H9 (cell line): ENCODE measurements at regions not wholly inside any gene's neighbourhood (a gene's known extent, or its start where the extent isn't known, plus 50 kb on each side); places are given as distances from the start of the nearest gene placed in this dataset.

Source experiments
- DNase-seq: peaks from one replicate; pipeline ENCODE4 v3.0.0-alpha.2; 2017
- H2AFZ ChIP-seq: one replicate; pipeline ENCODE4 v1.6.1; 2013; ENCODE audit warnings: mild to moderate bottlenecking, low read length, control low read depth, moderate library complexity
- H2AK5ac ChIP-seq: 2 replicates; pipeline ENCODE4 v1.6.1; 2013; ENCODE audit warnings: low read length, control low read depth, mixed read lengths; ENCODE audit not compliant: insufficient read length
- H2BK120ac ChIP-seq: one replicate; pipeline ENCODE4 v1.6.1; 2013; ENCODE audit warnings: low read depth, mild to moderate bottlenecking, low read length, control low read depth, inconsistent platforms; ENCODE audit not compliant: poor library complexity, severe bottlenecking
- H2BK12ac ChIP-seq: 2 replicates; pipeline ENCODE4 v1.6.1; 2013; ENCODE audit warnings: low read length, control low read depth, mixed read lengths, low read depth; ENCODE audit not compliant: insufficient read length
- H2BK15ac ChIP-seq: 2 replicates; pipeline ENCODE4 v1.6.1; 2013; ENCODE audit warnings: low read depth, low read length, control low read depth
- H2BK20ac ChIP-seq: one replicate; pipeline ENCODE4 v1.6.1; 2013; ENCODE audit warnings: low read depth, mild to moderate bottlenecking, low read length, control low read depth, inconsistent platforms; ENCODE audit not compliant: poor library complexity, severe bottlenecking
- H2BK5ac ChIP-seq: 2 replicates; pipeline ENCODE4 v1.6.1; 2013; ENCODE audit warnings: low read length, control low read depth, mixed read lengths; ENCODE audit not compliant: insufficient read length
- H3K14ac ChIP-seq: 2 replicates; pipeline ENCODE4 v1.6.1; 2013; ENCODE audit warnings: low read length, control low read depth; ENCODE audit not compliant: insufficient read depth
- H3K18ac ChIP-seq: 2 replicates; pipeline ENCODE4 v1.6.1; 2013; ENCODE audit warnings: low read depth, mild to moderate bottlenecking, mixed read lengths, low read length, control low read depth; ENCODE audit not compliant: insufficient read length
- H3K23ac ChIP-seq: 2 replicates; pipeline ENCODE4 v1.6.1; 2013; ENCODE audit warnings: low read length, control low read depth, mixed read lengths, low read depth; ENCODE audit not compliant: insufficient read length
- H3K23me2 ChIP-seq: 2 replicates; pipeline ENCODE4 v1.6.1; 2013; ENCODE audit warnings: low read depth, mild to moderate bottlenecking, mixed read lengths, low read length, control low read depth; ENCODE audit not compliant: insufficient read length, poor library complexity, severe bottlenecking
- H3K27ac ChIP-seq: 2 replicates; pipeline ENCODE4 v1.5.1; 2013; ENCODE audit warnings: low read length, control low read depth, mixed read lengths, low read depth; ENCODE audit not compliant: insufficient read length
- H3K27me3 ChIP-seq: 2 replicates; pipeline ENCODE4 v1.6.1; 2013; ENCODE audit warnings: low read length, control low read depth, inconsistent platforms; ENCODE audit not compliant: insufficient read depth
- H3K4ac ChIP-seq: 2 replicates; pipeline ENCODE4 v1.6.1; 2013; ENCODE audit warnings: low read depth, mild to moderate bottlenecking, control low read depth, inconsistent platforms, low read length, moderate library complexity
- H3K4me1 ChIP-seq: 2 replicates; pipeline ENCODE4 v1.6.1; 2013; ENCODE audit warnings: low read length, control low read depth, inconsistent platforms; ENCODE audit not compliant: insufficient read depth
- H3K4me2 ChIP-seq: 2 replicates; pipeline ENCODE4 v1.6.1; 2013; ENCODE audit warnings: low read length, control low read depth, mixed read lengths; ENCODE audit not compliant: insufficient read length, insufficient read depth
- H3K56ac ChIP-seq: 2 replicates; pipeline ENCODE4 v1.6.1; 2013; ENCODE audit warnings: low read depth, mild to moderate bottlenecking, mixed read lengths, low read length, control low read depth; ENCODE audit not compliant: insufficient read length
- H3K79me1 ChIP-seq: 2 replicates; pipeline ENCODE4 v1.6.1; 2013; ENCODE audit warnings: low read depth, mild to moderate bottlenecking, moderate library complexity, low read length, control low read depth, inconsistent platforms; ENCODE audit not compliant: insufficient read depth, poor library complexity, severe bottlenecking
- H3K79me2 ChIP-seq: 2 replicates; pipeline ENCODE4 v1.6.1; 2013; ENCODE audit warnings: low read length, control low read depth, inconsistent platforms; ENCODE audit not compliant: insufficient read depth
- H3K9ac ChIP-seq: 2 replicates; pipeline ENCODE4 v1.6.1; 2013; ENCODE audit warnings: low read length, control low read depth, mixed read lengths; ENCODE audit not compliant: insufficient read length; ENCODE audit errors: extremely low read depth
- H3K9me3 ChIP-seq: one replicate; pipeline ENCODE4 v1.6.1; 2013; ENCODE audit warnings: low read depth, low read length, inconsistent platforms; ENCODE audit not compliant: control insufficient read depth
- H3T11ph ChIP-seq: one replicate; pipeline ENCODE4 v1.6.1; 2013; ENCODE audit warnings: mild to moderate bottlenecking, low read length, control low read depth, inconsistent platforms
- H4K20me1 ChIP-seq: one replicate; pipeline ENCODE4 v1.6.1; 2013; ENCODE audit not compliant: control insufficient read depth, insufficient read length, insufficient read depth
- H4K5ac ChIP-seq: 2 replicates; pipeline ENCODE4 v1.6.1; 2013; ENCODE audit warnings: low read depth, mild to moderate bottlenecking, mixed read lengths, low read length, control low read depth; ENCODE audit not compliant: insufficient read length
- H4K8ac ChIP-seq: replicated peaks from 2 replicates; pipeline ENCODE4 v1.6.1; 2013; ENCODE audit warnings: low read length, control low read depth, mixed read lengths, low read depth; ENCODE audit not compliant: insufficient read length
- H4K91ac ChIP-seq: 2 replicates; pipeline ENCODE4 v1.6.1; 2013; ENCODE audit warnings: low read depth, mild to moderate bottlenecking, moderate library complexity, mixed read lengths, low read length, control low read depth; ENCODE audit not compliant: insufficient read length
- H3K27ac Mint-ChIP-seq, 3 experiments: 2 replicates in 2 of 3; 3 replicates in 1 of 3; pipeline ENCODE4 v1.8.0; 2020 to 2021; ENCODE audit warnings: mixed read lengths in 3 of 3, mild to moderate bottlenecking in 1 of 3, moderate library complexity in 1 of 3
- H3K27me3 Mint-ChIP-seq: 2 replicates; pipeline ENCODE4 v1.8.0; 2021; ENCODE audit warnings: low read depth, mild to moderate bottlenecking, moderate library complexity, mixed read lengths
- H3K36me3 Mint-ChIP-seq, 3 experiments: 2 replicates in 2 of 3; 3 replicates in 1 of 3; pipeline ENCODE4 v1.8.0; 2020 to 2021; ENCODE audit warnings: low read depth in 3 of 3, mixed read lengths in 3 of 3; ENCODE audit not compliant: insufficient read depth in 1 of 3
- H3K4me1 Mint-ChIP-seq, 2 experiments: 2 replicates each; pipeline ENCODE4 v1.8.0; 2020; ENCODE audit warnings: mixed read lengths in 2 of 2
- H3K4me3 Mint-ChIP-seq, 2 experiments: 2 replicates in 1 of 2; 3 replicates in 1 of 2; pipeline ENCODE4 v1.8.0; 2020 to 2021; ENCODE audit warnings: mild to moderate bottlenecking in 2 of 2, mixed read lengths in 2 of 2, moderate library complexity in 1 of 2
- H3K9me3 Mint-ChIP-seq, 2 experiments: 2 replicates in 1 of 2; 3 replicates in 1 of 2; pipeline ENCODE4 v1.8.0; 2020; ENCODE audit warnings: mild to moderate bottlenecking in 2 of 2, mixed read lengths in 2 of 2, moderate library complexity in 1 of 2
- WGBS: extraction: QIAGEN DNeasy Blood & Tissue Kit; methylation state at CpG from one replicate; pipeline ENCODE4 v1.1.7; 2013; ENCODE audit warnings: missing lambda C conversion rate, low lambda C conversion rate, mixed read lengths; ENCODE audit not compliant: insufficient read length; ENCODE audit errors: extremely low coverage; 5-methylcytosine and 5-hydroxymethylcytosine counted together
- TF ChIP-seq, protein P1 (sequence below): fragments of 200-600 bp; sonication (generic); conservative IDR thresholded peaks from 3 replicates; pipeline ENCODE4 v1.8.0; 2021; ENCODE audit warnings: antibody characterized with exemption, mild to moderate bottlenecking

DNA sequence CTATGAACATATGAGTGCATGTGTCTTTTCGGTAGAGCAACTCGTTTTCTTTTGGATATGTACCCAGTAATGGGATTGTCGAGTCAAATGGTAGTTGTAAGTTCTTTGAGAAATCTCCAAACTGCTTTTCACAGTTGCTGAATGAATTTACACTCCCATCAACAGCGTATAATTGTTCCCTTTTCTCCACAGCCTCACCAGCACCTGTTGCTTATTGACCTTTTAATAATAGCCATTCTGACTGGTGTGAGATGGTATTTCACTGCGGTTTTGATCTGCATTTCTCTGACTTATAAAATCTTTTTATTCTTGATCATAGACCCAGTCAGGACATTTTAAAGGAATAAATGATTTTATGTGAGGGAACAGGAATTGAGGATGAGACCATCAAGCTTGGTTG lies 165.0 kb upstream of the KCTD3 start:
- H2BK12ac ChIP-seq, result no peak overlapping the region
- no peak for DNase-seq
- no peaks in the 10 kb centered on the region for H3K9me3 ChIP-seq
- no peaks in the 10 kb centered on the region for H3K9me3 Mint-ChIP-seq
- no peaks in the 10 kb centered on the region for H4K20me1 ChIP-seq
- H2BK20ac ChIP-seq, result no peak overlapping the region
- TF ChIP-seq, protein P1, sequence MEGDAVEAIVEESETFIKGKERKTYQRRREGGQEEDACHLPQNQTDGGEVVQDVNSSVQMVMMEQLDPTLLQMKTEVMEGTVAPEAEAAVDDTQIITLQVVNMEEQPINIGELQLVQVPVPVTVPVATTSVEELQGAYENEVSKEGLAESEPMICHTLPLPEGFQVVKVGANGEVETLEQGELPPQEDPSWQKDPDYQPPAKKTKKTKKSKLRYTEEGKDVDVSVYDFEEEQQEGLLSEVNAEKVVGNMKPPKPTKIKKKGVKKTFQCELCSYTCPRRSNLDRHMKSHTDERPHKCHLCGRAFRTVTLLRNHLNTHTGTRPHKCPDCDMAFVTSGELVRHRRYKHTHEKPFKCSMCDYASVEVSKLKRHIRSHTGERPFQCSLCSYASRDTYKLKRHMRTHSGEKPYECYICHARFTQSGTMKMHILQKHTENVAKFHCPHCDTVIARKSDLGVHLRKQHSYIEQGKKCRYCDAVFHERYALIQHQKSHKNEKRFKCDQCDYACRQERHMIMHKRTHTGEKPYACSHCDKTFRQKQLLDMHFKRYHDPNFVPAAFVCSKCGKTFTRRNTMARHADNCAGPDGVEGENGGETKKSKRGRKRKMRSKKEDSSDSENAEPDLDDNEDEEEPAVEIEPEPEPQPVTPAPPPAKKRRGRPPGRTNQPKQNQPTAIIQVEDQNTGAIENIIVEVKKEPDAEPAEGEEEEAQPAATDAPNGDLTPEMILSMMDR, result no peak
- no peak overlapping the region for H3K18ac ChIP-seq
- no peak overlapping the region for H4K91ac ChIP-seq
- no peak overlapping the region for H2BK5ac ChIP-seq
- no peak overlapping the region for H3K56ac ChIP-seq
- H3K79me2 ChIP-seq, result no peaks in the 10 kb centered on the region
- no peak overlapping the region for H3K27ac ChIP-seq
- H3K27me3 ChIP-seq, result no peaks in the 10 kb centered on the region; the same call in 1 of the 2 replicates
- H3K4me2 ChIP-seq, result no peak overlapping the region
- H3K79me1 ChIP-seq, result no peaks in the 10 kb centered on the region
- H3K27me3 Mint-ChIP-seq, result no peaks in the 10 kb centered on the region
- H4K5ac ChIP-seq, result no peak overlapping the region
- no peak overlapping the region for H2BK120ac ChIP-seq
- H2BK15ac ChIP-seq, result no peak overlapping the region
- H3K23ac ChIP-seq, result no peak overlapping the region
- no peaks in the 10 kb centered on the region for H3K36me3 Mint-ChIP-seq
- no peak overlapping the region for H3K4me3 Mint-ChIP-seq
- no peak overlapping the region for H3K14ac ChIP-seq
- H3K9ac ChIP-seq, result no peak overlapping the region
- no peak overlapping the region for H3K4ac ChIP-seq
- no peaks in the 10 kb centered on the region for H3K4me1 ChIP-seq
- H3K4me1 Mint-ChIP-seq, result peaks cover 0 to 7% of the 10 kb centered on the region in 2 experiments; a peak in 2 of 4 replicates
- no CpG with 5 or more reads among the region's 5 CpGs for WGBS
- no peak overlapping the region for H3K27ac Mint-ChIP-seq
- no peak overlapping the region for H4K8ac ChIP-seq
- no peaks in the 10 kb centered on the region for H3K23me2 ChIP-seq
- no peak overlapping the region for H2AK5ac ChIP-seq
- H2AFZ ChIP-seq, result no peak overlapping the region
- no peak overlapping the region for H3T11ph ChIP-seq
